K562 (cell line): ENCODE measurements at regions not wholly inside any gene's neighbourhood (a gene's known extent, or its start where the extent isn't known, plus 50 kb on each side); places are given as distances from the start of the nearest gene placed in this dataset.
A peak's percentile ranks its signal among the peaks of the same experiment; 100 is the strongest.

ENCODE experiments used
- BACH1 ChIP-seq: fragments of 200-800 bp; sonication (Bioruptor generic); IDR thresholded peaks from 2 replicates; pipeline ENCODE4 v1.6.1; 2016; ENCODE audit warnings: missing genetic modification characterization, missing compliant biosample characterization
- FOXP1 ChIP-seq: sonication (generic); formaldehyde crosslinking; IDR thresholded peaks from 2 replicates; pipeline ENCODE4 v1.8.0; 2022; ENCODE audit warnings: mild to moderate bottlenecking, missing genetic modification reagents
- GATAD2B ChIP-seq: fragments of 450-650 bp; IDR thresholded peaks from 2 replicates; pipeline ENCODE4 v1.6.1; 2017; ENCODE audit warnings: mild to moderate bottlenecking, borderline replicate concordance
- HSF4 ChIP-seq: fragments of 250-450 bp; sonication (Bioruptor Pico); IDR thresholded peaks from 2 replicates; pipeline ENCODE4 v2.1.2; 2022; ENCODE audit warnings: mild to moderate bottlenecking, moderate library complexity, borderline replicate concordance
- MEIS2 ChIP-seq: fragments of 450-650 bp; IDR thresholded peaks from 2 replicates; pipeline ENCODE4 v1.6.1; 2014; ENCODE audit warnings: mild to moderate bottlenecking; ENCODE audit not compliant: partially characterized antibody
- MGA ChIP-seq: fragments of 450-650 bp; IDR thresholded peaks from 2 replicates; pipeline ENCODE4 v1.6.1; 2016; ENCODE audit warnings: mild to moderate bottlenecking, moderate library complexity
- THRAP3 ChIP-seq: fragments of 450-650 bp; IDR thresholded peaks from 2 replicates; pipeline ENCODE4 v1.6.1; 2016; ENCODE audit warnings: mild to moderate bottlenecking, inconsistent platforms, borderline replicate concordance
- TSHZ1 ChIP-seq: fragments of 250-450 bp; sonication (Bioruptor Pico); IDR thresholded peaks from 2 replicates; pipeline ENCODE4 v1.4.0; 2020; ENCODE audit warnings: mild to moderate bottlenecking, moderate library complexity

- peak; percentile 21 for TF ChIP-seq MEIS2
- TF ChIP-seq FOXP1 (CRISPR knock-in tag): no peak
- no peak for TF ChIP-seq HSF4 (CRISPR knock-in tag)
- no peak for TF ChIP-seq BACH1 (tag)
- TF ChIP-seq TSHZ1 (CRISPR knock-in tag): no peak
- TF ChIP-seq GATAD2B: 0 out of 2 replicates have a peak, but pooled peaks have one; percentile 14
- TF ChIP-seq THRAP3: no peak
- peak; percentile 74 for TF ChIP-seq MGA
These were observed 110.1 kb upstream of the GRIN3A start (continued) for GRCh38 chr9:101848485-101848919.
